Tibial artery (tissue), 4 donors: ENCODE measurements at regions not wholly inside any gene's neighbourhood (a gene's known extent, or its start where the extent isn't known, plus 50 kb on each side); places are given as distances from the start of the nearest gene placed in this dataset.

Experiments used
- DNase-seq, 2 donors: peaks; one replicate each; pipeline ENCODE4 v3.0.0-alpha.2; 2019
- H3K27ac ChIP-seq, 2 donors: fragments of 200-600 bp; sonication (generic) in 1 of 2; 1 replicate in 1 of 2; 2 replicates in 1 of 2; pipeline ENCODE4 v1.5.1; 2018 to 2019; ENCODE audit warnings: mild to moderate bottlenecking in 1 of 2
- H3K27me3 ChIP-seq, 2 donors: fragments of 200-600 bp; sonication (generic) in 1 of 2; one replicate each; pipeline versions ENCODE4 v1.5.1 to v1.6.0; 2016 to 2019
- H3K36me3 ChIP-seq, 3 donors: fragments of 200-600 bp; sonication (generic) in 2 of 3; one replicate each; pipeline ENCODE4 v1.5.1; 2016 to 2019; ENCODE audit warnings: mild to moderate bottlenecking in 2 of 3
- H3K4me1 ChIP-seq, 4 donors: fragments of 200-600 bp; sonication (generic) in 2 of 4; 1 replicate in 3 of 4; 2 replicates in 1 of 4; pipeline ENCODE4 v1.5.1; 2016 to 2019
- H3K4me3 ChIP-seq, 2 donors: fragments of 200-600 bp; sonication (generic) in 1 of 2; 1 replicate in 1 of 2; 2 replicates in 1 of 2; pipeline ENCODE4 v1.5.1; 2018 to 2019; ENCODE audit warnings: mild to moderate bottlenecking in 2 of 2
- H3K9me3 ChIP-seq, 3 donors: fragments of 200-600 bp; sonication (generic) in 1 of 3; one replicate each; pipeline ENCODE4 v1.5.1; 2016 to 2019
- intact Hi-C: fragments of 100-400 bp; cut with DNase I; formaldehyde crosslinking; loops from one replicate; pipeline ENCODE4 v1.15.0; 2023; ENCODE audit warnings: low total_unique reads
- TF ChIP-seq, protein P1 (sequence below), 2 experiments: fragments of 200-600 bp in 1 of 2; fragments of 450-650 bp in 1 of 2; IDR thresholded peaks; one replicate each; pipeline ENCODE4 v1.5.1; 2017 to 2019; ENCODE audit warnings: antibody characterized with exemption in 2 of 2, mild to moderate bottlenecking in 1 of 2, moderate library complexity in 1 of 2

DNA sequence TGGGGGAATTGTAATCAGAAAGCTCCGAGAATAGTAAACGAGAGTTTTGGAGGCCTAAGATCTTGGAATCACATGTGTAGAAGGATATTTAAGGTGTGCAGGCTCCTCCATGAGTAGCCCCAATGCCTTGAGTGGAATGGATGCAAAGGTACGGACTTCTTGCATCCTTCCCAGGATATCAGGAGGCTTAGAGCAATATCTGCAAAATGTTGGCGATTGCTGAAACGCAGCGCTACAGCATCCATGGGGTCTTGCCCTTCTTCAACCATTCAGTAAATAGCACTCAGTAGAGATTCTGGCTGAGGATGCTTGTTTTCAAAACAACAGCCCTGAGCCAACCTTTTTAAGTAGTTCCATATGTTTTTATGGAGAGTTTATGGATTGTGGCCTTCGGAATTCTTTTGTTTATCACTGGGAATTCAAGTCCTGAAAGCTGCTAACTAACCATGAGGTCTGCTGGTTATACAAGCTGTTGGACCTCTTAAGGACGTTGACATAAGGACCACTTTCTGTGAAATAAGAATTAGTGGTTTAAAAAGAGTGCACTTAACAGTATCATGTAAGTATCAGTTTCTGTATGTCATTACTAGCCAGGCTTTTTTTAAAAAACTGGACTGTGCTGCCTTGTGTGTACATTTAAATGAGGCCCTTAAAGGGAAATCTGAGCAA, 228.8 kb upstream of the PGRMC2 start:
- DNase-seq, result no peak
- Histone ChIP-seq H3K27ac (peak overlapping the region in 1 of 2 donors; percentile 83), H3K4me1 (peaks cover 0 to 46% (median 34%) of the 10 kb centered on the region in 4 donors), H3K36me3 (no peaks in the 10 kb centered on the region), H3K4me3 (no peak overlapping the region), H3K27me3 (no peaks in the 10 kb centered on the region), H3K9me3 (no peaks in the 10 kb centered on the region)
- TF ChIP-seq, protein P1, sequence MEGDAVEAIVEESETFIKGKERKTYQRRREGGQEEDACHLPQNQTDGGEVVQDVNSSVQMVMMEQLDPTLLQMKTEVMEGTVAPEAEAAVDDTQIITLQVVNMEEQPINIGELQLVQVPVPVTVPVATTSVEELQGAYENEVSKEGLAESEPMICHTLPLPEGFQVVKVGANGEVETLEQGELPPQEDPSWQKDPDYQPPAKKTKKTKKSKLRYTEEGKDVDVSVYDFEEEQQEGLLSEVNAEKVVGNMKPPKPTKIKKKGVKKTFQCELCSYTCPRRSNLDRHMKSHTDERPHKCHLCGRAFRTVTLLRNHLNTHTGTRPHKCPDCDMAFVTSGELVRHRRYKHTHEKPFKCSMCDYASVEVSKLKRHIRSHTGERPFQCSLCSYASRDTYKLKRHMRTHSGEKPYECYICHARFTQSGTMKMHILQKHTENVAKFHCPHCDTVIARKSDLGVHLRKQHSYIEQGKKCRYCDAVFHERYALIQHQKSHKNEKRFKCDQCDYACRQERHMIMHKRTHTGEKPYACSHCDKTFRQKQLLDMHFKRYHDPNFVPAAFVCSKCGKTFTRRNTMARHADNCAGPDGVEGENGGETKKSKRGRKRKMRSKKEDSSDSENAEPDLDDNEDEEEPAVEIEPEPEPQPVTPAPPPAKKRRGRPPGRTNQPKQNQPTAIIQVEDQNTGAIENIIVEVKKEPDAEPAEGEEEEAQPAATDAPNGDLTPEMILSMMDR (IDR thresholded peaks at IDR 0.05), result no peak
- intact Hi-C loops, result no loop called here

DNA sequence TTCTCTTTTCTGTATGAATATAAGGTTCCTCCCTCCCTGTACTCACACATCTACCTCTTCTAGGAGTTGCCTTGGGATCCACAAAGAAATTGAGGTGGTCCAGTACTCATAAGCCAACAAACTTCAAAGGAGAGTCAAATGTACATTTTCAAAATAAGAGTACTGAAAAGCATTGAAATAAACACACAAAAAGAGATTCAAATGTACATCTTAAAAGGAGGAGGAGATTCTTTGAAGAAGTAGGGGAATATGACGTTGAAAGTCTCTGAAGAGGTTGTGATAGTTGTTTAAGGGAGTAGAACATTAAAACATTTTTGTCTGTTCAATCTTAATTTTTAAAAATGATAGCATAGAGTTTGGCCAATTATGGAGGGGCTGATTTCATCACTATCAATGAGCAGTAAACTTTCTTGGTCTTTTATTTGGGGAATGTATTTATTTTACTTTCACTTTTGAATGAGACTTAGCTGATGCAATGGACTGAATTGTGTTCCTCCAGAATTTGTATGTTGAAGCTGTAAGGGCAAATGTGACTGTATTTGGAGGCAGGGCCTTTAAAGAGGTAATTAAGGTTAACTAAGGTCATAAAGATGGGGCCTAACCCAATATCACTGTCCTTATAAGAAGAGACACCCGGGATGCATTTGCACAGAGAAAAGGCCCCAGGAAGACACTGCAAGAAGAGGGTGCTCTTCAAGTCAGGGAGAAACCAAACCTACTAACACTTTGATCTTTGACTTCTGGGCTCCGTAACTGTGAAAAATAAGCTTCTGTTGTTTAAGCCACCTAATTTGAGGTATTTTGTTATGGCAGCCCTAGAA, 226.3 kb upstream of the PGRMC2 start:
- intact Hi-C loops, result loop anchor here (2.0 kb wide), 1 partner anchor 39 kb away; no protein-coding TSS in a partner anchor

DNA sequence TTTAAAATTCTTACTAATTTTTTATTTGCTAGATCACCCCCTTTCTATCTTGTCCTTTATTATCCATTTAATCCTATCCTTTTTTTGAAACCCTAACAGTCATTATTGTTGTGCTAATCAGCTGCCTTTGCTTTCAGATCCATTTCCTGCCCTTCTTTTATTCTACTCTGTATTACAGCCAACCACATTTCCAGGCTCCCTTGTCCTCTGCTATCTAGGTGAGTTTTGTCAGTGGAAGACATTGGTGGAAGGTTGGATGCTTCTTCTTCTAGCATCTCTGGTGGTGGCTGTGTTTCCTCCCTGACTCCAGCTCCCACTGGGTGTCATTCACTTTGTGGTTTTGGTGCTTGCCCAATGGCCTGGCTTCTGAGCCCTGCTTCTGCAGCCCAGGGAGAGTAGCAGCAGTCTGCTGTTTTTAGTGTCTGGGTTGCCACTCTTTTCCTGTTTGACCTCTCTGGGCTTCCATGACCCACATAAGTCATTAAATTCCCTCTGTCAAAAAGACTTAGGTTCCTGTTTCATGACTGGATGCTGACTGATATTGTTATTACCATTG, 225.2 kb upstream of the PGRMC2 start:
- H3K27ac ChIP-seq, result no peak overlapping the region
- H3K4me1 ChIP-seq, result peaks cover 0 to 13% (median 9%) of the 10 kb centered on the region in 4 donors
- TF ChIP-seq, protein P1 (IDR thresholded peaks at IDR 0.05), result no peak
- DNase-seq, result no peak
- H3K36me3 ChIP-seq, result no peaks in the 10 kb centered on the region
- intact Hi-C loops, result no loop called here
- H3K9me3 ChIP-seq, result no peaks in the 10 kb centered on the region
- no peak overlapping the region for H3K4me3 ChIP-seq
- H3K27me3 ChIP-seq, result no peaks in the 10 kb centered on the region

More for the DNA sequence above, 226.3 kb upstream of the PGRMC2 start:
- DNase-seq, result no peak
- Histone ChIP-seq H3K4me3 (no peak overlapping the region), H3K27me3 (no peaks in the 10 kb centered on the region), H3K27ac (no peak overlapping the region), H3K36me3 (no peaks in the 10 kb centered on the region), H3K9me3 (no peaks in the 10 kb centered on the region), H3K4me1 (peaks cover 0 to 24% (median 18%) of the 10 kb centered on the region in 4 donors)
- TF ChIP-seq, protein P1 (IDR thresholded peaks at IDR 0.05), result no peak

DNA sequence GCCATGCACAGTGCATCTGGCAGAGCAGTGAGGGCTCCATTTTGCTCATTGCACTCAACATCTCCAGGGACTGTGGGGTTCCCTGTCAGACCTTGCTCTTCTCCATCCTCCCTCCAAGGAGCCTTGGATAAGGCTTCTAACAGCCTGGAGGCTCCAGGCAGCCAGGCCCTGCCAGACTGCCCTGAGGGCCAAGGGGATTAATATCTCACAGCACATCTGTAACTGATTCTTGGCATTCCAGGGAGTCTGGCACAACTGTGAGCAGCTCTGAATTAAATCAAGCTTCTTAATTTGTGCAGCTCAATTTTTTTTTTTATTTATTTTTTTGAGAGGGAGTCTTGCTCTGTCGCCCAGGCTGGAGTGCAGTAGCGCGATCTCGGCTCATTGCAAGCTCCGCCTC, 224.5 kb upstream of the PGRMC2 start:
- TF ChIP-seq, protein P1 (IDR thresholded peaks at IDR 0.05), result no peak
- H3K4me3 ChIP-seq, result no peak overlapping the region
- H3K27ac ChIP-seq, result no peak overlapping the region
- H3K36me3 ChIP-seq, result no peaks in the 10 kb centered on the region
- intact Hi-C loops, result no loop called here
- H3K4me1 ChIP-seq, result peaks cover 0 to 7% (median 3%) of the 10 kb centered on the region in 4 donors
- no peak for DNase-seq
- no peaks in the 10 kb centered on the region for H3K27me3 ChIP-seq
- no peaks in the 10 kb centered on the region for H3K9me3 ChIP-seq

DNA sequence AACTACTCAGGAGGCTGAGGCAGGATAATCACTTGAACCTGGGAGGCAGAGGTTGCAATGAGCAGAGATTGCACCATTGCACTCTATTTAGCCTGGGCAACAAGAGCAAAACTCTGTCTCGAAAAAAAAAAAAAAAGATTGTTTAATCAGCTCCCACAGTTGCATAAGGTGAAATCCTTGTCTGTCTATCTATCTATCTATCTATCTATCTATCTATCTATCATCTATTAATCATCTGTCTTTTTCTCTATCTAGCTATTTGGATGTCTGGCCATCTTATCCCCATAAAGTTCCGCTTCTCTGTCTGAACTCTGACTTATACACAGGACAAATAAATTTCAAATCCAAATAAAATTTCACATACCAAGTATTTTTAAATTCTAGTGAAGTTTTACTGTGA, 223.2 kb upstream of the PGRMC2 start:
- no peak for DNase-seq
- TF ChIP-seq, protein P1 (IDR thresholded peaks at IDR 0.05), result no peak
- peaks cover 0 to 4% (median 0%) of the 10 kb centered on the region in 4 donors for H3K4me1 ChIP-seq
- H3K27ac ChIP-seq, result no peak overlapping the region
- no peaks in the 10 kb centered on the region for H3K36me3 ChIP-seq
- H3K27me3 ChIP-seq, result no peaks in the 10 kb centered on the region
- no peaks in the 10 kb centered on the region for H3K9me3 ChIP-seq
- intact Hi-C loops, result no loop called here
- no peak overlapping the region for H3K4me3 ChIP-seq
